ENCODE measurements at regions not wholly inside any gene's neighbourhood (a gene's known extent, or its start where the extent isn't known, plus 50 kb on each side); places are given as distances from the start of the nearest gene placed in this dataset.

DNA sequence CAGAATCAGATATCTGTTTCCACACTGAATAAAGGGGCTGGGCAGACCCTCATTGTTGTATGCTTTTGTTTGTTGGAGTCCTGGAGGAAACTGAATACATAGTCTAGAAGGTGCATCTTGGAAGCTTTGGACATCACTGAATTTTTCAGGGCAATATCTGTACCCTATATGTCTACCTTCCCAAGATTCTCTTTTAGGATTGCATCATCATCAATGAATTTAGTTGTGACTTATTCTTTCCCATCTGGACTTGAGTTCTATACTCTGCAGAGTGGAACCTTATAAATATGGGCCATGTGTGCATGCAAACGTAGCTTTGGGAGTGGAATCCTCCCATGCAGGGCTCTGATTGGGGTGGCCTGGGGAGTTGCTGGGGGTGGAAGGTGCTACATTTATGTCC is 60.7 kb upstream of the PROKR2 start:
- TF ChIP-seq SIN3A (conservative IDR thresholded peaks at IDR 0.05 in 1 of 2, IDR thresholded peaks at IDR 0.05 in 1 of 2; ENCODE audit: low read depth in 1 of 2, low read length in 2 of 2) (no peak), MAFK (IDR thresholded peaks at IDR 0.05; ENCODE audit: low read depth, low read length) (no peak), SP1 (IDR thresholded peaks at IDR 0.05; ENCODE audit: low read depth, low read length) (no peak), PHF8 (conservative IDR thresholded peaks at IDR 0.05; ENCODE audit: low read depth, low read length) (no peak), TCF12 (IDR thresholded peaks at IDR 0.05; ENCODE audit: low read depth, low read length) (no peak), YY1 (IDR thresholded peaks at IDR 0.05; ENCODE audit: low read depth, low read length) (no peak)
